GM04503 (cell line): ENCODE measurements at regions not wholly inside any gene's neighbourhood (a gene's known extent, or its start where the extent isn't known, plus 50 kb on each side); places are given as distances from the start of the nearest gene placed in this dataset.
"Not testable (repeated sequence)": the region's sequence is repeated elsewhere in the genome, so short reads cannot be mapped to it uniquely, and the experiment has no call there.

Experiments used
- DNase-seq: peaks from one replicate; pipeline ENCODE4 v3.0.0-alpha.2; 2012; ENCODE audit warnings: low read depth

DNA sequence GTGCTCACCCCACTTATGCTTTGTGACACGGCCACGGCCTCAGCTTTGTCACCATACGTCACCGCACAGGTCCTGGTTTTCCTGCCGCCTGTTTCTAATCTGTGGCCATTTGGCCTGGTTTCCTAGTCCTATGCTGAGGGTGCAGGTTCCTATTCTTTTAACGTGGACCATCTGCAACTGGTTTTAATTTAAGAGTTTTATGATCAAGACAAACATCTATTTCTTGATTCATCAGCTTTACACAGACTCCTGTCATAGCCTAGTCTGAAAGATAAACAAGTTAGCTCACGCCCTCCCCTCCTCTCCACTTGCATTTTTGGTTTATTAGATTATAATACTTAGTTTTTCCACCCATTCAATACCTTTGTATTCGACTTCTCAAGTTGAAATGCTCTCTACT is 97.5 kb upstream of the RPS6KA2 start:
- DNase-seq, result no peak

- DNase-seq, result no peak
These were observed 95.7 kb upstream of the RPS6KA2 start for GRCh38 chr6:166722785-166723184.

DNA sequence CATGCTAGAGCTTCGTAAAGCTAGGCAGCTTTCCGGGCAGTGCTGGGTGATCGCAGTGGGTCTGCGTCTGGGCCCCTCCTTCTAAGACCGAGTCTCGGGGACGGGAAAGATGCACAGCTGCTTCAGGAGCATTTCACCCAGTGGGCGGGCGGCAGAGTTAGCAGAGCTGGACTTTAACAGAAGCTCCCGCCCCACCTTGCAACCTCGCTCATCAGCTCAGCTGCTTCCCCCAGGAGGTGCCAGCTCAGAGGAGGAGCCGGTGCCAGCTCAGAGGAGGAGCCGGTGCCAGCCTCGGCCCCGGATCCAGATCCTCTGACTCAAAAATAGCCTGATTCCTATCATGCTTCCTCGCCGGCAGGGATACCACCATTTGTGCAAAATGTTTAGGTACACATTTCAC is 94.5 kb upstream of the RPS6KA2 start:
- no peak for DNase-seq

DNA sequence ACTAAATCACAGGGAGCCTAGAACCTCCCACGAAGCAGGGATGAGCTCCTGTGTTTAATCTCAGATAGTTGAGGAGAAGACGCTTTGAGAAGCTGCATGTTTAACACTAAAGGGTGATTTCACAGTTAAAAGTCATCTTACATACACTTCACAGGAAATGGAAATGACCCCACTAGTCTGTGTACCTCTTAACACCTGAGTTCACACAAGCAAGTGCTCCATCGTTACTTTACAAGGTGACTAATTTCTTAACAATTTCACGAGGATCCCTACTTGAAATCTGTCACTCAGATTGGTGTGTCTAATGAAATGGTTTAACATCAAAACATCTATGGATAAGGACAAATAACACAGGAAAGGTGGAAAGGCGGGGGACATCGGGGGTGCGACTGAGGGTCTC is 93.8 kb upstream of the RPS6KA2 start:
- DNase-seq, result no peak

- no peak for DNase-seq
These were observed 92.0 kb upstream of the RPS6KA2 start for GRCh38 chr6:166719019-166719418.

GRCh38 chr6:166718516-166718915 is 91.5 kb upstream of the RPS6KA2 start:
- DNase-seq, result no peak

DNA sequence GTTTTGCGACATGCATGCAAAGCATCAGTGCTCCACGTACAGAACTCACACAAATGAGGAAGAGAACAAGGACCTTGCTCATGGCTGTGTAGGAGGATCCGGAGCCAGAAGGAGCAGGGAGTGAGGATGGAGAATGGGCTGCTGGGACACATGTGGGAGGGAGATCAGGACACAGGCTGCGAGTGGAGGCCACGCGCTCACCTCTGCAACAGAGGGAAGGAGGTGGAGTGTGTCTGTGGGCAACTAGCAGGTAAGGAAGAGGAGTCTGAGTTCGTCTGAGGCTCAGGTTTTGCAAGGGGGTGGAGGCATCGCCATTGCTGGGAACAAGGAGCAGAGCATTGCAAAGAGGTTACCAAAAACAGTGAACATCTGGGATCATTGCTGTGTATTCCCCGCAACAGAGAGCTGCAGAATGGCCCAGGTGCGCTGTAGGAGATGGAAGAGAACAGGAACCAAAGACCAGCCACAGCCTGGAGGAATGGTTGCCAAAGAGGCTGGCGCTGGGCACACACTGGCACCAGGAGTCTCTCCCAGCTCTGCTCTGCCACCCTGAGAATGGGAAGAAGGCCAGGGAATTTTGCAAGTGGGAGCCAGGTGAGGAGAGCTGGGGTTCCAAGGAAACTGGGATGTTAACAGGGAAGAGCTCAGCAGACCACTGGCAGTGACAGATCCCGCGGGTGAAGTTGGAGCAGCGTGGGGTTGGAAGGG is 90.0 kb upstream of the RPS6KA2 start:
- no peak for DNase-seq

GRCh38 chr6:166715992-166716391 is 88.9 kb upstream of the RPS6KA2 start:
- DNase-seq, result no peak

- no peak for DNase-seq
These were observed 88.0 kb upstream of the RPS6KA2 start for GRCh38 chr6:166715065-166715464.

DNA sequence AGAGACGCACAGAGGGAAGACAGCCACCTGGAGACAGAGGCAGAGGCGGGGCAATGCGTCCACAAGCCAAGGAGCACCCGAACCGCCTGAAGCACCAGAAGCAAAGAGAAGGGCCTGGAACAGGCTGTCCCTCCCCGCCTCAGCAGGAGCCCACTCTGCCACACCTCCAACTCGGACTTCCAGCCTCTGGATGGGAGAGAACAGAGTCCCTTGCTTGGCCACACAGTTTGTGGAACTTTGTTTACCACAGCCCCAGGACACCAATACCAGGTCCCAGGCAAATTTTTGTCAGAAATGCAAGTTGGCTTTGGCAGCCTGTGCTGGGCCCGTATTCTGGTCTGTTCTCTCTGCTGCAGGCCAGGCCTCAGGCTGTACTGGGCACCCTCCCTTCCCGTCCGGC is 87.5 kb upstream of the RPS6KA2 start:
- no peak for DNase-seq

GRCh38 chr6:166714187-166714510 is 87.1 kb upstream of the RPS6KA2 start:
- DNase-seq, result no peak

DNA sequence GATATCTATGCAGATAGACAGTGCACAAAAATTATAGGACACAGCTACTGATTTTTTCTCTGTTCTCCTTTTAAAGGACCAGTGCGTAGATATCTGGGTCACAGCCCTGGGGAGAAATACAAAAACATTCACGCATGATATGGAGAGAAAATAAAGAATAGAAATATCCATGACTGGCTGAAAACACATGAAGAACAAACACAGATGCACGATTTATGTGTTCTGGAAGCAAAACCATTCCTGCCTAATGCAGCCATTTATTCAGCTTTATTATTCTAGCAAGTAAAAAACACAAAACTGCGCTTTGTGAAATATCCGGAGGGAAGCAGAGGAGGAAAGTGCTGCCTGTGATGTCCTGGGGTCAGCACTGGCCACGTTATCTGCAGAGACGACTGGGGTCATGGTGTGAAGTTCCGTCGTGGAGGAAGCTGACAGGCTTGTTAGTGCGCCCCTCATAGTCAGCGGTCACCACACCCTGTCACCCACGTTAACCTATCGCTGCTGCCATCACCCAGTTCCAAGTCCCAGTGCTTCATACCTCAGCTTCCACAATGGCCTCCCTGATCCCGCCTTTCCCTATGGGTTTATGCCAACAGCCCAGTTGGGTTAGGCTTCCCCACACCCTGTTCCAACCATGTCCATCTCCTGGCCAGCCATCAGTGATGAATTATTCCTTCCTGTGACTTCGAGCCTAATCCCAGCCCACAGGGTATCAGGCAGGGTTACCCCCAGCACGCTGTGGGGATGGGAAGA is 86.6 kb upstream of the RPS6KA2 start:
- no peak for DNase-seq

DNA sequence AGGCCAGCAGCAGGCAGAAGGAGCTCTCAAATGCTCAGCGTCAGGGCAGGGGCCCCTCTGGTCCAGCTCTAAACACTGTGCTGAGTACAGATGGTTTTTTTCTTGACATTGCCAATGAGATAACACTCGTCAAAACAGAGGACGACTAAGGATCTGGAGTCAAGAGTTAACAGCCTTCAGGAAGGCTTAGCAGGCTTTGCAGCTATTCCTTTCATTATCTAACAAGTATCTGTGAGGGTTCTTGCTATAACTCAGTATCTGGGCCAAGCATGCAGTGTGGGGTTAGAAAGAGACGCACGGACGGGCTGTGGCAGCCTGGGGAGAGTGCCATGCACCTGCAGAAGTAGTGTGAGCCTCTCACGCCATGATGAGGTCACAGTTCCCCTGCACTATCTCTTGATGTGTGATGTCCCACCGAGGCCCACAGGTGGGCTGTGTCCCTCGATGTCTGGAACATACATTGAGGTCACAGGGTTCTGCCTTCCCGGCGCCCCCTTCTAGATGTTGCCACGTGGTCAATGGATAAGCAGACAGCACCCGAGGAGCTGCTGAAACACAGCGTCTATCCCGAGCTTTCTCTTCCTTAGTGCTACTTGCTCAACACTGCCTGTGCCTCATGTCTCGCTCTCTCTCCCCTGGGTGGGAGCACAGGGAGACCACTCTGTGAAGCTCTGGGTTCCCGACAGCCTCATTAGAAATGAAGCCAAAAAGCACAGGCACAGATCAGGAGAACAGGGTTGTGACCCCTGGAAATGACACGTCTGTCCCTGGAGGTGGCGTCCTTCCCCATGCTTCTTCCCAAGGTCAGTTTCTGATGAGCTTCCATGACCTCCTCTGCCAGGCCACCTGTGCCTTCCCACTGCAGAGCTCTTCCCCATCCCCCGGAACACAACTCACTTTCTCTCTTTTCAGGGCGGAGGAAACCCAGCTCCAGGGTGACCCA is 85.5 kb upstream of the RPS6KA2 start:
- DNase-seq, result no peak

DNA sequence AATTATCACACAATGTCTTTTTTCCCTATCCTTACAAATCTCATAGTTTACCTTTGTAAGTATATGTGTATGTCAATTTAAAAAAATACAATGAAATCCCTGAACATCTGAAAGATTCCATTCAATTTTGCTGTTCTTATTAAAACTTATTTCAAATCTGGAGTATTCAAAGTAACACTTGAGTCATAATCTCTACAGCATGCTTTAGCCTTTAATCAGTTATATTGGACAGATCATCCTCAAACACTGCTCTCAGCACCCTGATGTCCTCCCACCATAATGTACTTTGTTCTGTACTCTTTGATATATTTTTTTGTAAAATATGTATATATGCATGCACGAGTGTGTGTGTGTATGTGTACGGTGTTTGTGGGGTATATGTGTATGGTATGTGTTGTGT is 83.0 kb upstream of the RPS6KA2 start:
- DNase-seq, result no peak

GRCh38 chr6:166708460-166708859 is 81.4 kb upstream of the RPS6KA2 start:
- no peak for DNase-seq

GRCh38 chr6:166707045-166707444 is 80.0 kb upstream of the RPS6KA2 start:
- no peak for DNase-seq

GRCh38 chr6:166705069-166705468 is 78.0 kb upstream of the RPS6KA2 start:
- DNase-seq, result no peak

GRCh38 chr6:166704171-166704570 is 77.1 kb upstream of the RPS6KA2 start:
- no peak for DNase-seq

DNA sequence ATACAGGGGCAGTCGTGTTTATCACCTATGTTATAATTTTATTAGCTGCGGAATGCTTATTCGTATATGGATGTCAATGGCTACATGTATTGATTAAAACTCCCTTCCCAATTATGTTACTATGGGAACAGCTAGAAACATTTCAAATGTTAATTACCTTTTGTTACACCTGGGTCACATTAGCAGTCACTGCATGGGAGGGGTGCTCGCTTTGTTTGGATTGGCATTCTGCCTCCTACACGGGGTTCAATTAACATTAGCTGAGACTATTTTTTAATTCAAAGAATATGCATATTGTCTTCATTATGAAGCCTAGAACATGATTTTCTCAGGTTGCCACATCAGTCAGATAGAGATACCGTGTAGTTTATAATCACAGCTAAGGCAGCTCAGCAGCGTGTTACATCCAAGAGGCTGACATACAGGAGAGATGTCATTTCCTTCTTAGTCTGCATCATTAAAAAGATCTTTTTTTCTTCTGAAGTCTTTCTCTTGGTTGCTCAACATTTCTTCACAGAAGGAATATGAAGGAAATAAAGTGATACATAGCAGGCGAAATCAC is 76.2 kb upstream of the RPS6KA2 start:
- DNase-seq, result no peak

GRCh38 chr6:166701424-166701823 is 74.4 kb upstream of the RPS6KA2 start:
- not testable (repeated sequence) for DNase-seq

GRCh38 chr6:166700871-166701270 is 73.8 kb upstream of the RPS6KA2 start:
- not testable (repeated sequence) for DNase-seq

GRCh38 chr6:166697113-166697512 is 70.1 kb upstream of the RPS6KA2 start:
- no peak for DNase-seq
